GM18511 (cell line): ENCODE measurements at regions not wholly inside any gene's neighbourhood (a gene's known extent, or its start where the extent isn't known, plus 50 kb on each side); places are given as distances from the start of the nearest gene placed in this dataset.

Experiments
- ATAC-seq: cut with Tn5 transposase; IDR thresholded peaks from one replicate; pipeline ENCODE4 v1.9.1; 2021; ENCODE audit warnings: mild to moderate bottlenecking, moderate library complexity; ENCODE audit not compliant: unreplicated experiment

DNA sequence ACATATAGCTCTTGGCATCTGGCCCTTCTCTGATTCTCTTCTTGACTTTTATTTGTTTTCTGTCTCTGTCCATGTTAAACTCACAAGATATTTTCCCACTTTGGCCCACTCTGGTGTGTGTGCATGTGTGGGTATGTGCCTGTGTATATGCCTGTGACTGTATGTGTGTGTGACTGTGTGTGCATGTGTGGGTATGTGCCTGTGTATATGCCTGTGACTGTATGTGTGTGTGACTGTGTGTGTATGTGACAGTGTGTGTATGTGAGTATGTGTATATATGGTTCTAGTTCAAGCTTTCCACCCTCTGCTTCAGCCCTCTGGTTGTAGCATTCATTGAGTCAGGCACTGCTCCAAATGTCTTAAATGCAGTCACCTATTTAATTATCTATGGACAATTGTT, 88.6 kb upstream of the GGTLC1 start:
- ATAC-seq = no peak

DNA sequence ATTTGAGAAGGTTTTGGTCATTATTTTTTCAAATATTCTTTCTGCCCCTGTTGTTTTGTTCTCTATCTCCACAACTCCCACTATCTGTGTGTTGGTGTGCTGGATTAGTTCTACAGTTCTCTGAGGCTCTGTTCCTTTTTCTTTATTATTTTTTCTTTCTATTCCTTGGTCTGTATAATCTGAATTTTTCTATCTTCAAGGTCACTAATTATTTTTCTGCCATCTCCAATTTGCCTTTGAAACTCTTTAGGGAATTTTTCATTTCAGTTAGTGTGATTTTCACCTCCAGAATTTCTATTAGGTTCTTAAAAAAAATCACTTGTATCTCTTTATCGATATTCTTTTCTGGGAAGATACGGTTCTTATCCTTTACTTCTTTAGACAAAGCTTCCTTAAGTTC, 82.1 kb upstream of the GGTLC1 start:
- ATAC-seq = no peak

DNA sequence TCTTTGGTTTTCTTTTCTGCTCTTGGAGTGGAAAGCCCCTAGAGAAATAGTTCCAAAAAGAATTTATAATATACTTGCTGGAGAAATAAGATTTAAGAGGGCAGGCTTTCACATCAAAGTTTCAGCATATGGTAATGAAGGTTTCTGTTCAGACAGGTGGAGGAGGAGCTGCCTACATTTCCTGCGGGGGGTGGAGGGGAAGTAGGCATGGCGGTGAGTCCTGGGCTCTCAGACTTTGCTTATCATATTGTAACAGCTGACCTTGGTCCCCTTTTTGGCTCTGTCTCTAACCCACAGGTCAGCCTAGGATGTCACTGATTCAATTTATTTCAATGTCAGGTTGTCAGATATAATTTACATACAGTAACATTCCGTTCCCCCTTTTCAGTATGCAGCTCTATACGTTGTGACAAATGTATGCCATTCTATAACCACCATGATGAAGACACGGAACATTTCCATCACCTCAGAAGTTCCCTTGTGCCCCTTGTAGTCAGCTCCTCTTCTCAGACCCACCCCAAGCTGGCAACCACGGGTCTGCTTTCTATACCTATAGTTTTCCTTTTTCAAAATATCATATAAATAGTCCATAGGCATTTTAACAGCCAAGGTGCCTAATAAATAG, 77.6 kb upstream of the GGTLC1 start:
- ATAC-seq = no peak

DNA sequence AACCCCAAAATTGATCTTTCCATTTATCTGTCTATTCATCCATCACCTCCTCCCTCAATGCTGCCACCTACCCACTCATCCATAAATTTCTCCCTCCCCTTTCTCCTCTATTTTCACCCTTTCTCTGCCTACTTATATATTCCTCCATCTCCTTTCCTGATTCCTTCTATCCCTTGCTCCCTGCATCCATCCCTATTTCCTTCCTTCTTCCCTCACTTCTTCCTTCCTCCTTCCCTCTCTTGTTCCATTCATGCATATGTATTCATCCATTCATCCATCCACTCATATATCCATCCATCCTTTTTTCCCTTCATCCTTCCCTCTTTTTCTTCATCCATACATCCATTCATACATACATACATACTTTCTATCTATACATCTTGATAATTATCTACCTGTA, 76.3 kb upstream of the GGTLC1 start:
- ATAC-seq = no peak

DNA sequence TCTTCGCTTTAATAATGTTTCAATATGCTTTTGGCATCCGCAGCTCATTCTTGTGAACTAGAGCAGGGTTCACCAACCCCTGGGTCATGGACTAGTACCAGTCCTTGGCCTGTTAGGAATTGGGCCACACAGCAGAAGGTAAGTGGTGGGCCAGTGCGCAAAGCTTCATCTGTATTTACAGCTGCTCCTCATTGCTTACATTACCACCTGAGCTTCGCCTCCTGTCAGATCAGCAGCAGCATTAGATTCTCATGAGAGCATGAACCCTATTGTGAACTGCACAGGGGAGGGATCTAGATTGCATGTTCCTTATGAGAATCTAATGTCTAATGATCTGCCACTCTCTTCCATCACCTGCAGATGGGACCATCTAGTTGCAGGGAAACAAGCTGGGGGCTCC, 75.5 kb upstream of the GGTLC1 start:
- ATAC-seq = no peak

DNA sequence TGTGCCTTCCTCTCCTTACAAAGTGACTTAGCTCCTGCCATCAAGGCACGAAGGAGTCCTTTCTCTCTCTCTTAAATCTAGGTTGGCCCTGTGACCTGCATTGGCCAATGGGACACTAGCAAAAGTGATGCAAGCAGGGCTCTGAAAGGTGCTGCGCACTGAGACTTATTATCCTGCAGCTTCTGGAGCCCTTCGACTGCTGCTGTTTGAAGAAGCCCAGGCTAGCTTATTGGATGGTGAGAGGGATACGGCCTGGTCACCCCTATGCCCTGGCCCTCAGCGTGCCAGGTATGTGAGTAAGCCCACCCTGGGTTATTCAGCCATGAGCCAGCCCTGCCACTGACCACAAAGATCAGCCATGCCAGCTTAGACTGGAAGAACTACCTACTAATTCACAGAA, 74.5 kb upstream of the GGTLC1 start:
- no peak for ATAC-seq

DNA sequence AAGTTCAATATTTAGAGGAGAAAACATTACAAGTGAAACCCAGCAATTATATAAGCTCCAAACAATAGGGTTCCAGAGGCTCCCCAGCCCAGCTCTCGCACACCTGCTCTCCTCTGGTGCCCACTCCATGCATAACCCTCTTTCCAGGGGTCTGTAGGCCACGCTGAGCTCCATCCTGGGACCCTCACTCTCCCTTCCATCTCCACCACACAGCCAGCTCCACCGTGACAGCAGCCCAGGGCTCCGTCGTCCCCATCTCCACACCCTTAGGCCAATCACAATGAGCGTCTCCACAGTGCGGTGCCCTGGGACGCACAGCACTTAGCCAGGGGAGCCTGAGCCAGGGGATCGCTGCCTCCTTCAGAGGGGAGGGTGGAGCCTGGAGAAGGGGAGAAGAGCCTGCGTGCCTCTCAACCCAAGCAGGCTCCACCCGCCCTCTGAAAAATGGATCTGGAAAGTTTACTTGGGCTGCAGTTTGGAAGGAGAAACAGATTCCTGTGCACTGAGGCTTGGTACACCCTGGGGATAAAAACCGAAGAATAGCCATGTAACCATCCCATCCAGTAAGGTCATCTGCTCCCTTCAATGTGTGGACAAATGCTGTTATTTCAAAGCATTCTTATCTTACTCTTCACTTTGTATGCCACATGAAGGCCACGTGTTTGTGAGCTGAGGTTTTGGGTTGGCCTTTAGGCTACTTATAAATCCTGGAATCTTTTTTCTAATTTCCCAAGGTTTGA, 72.4 kb upstream of the GGTLC1 start:
- no peak for ATAC-seq

DNA sequence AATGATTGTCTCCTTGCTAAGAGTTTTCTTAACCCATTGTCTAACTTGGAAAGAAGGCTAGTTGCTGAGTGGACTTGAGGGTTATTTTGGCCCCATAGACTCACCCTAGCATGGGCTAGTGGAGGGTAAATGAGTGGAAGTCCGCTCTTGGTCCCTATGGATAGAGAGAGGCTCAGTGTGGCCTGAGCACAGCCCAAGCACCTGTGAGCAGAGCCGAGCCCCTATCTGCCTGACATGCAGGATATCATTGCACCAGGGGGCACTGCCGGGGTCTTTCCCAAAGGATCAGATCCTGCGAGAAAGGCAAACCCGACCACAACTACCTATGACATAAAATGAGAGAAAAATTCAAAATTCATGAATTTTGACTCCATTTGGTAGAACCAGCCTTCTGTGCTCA, 70.6 kb upstream of the GGTLC1 start:
- no peak for ATAC-seq

DNA sequence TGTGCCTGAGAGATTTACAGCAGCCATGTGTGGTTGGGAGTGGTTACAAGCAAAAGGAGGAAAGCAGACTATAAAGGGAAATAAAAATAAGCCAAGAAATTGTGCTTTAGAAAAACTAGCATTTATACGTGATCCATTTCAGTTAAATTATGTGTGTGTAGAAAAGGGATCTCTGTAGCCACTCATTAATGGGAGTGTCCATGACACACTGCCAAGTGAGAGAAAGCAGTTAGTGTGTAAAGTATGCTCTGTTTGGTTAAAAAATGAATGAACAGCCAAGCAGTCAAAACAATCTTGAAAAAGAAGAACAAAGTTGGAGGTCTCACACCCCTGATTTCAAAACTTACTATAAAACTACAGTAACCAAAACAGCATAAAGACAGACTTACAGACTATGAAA, 67.9 kb upstream of the GGTLC1 start:
- no peak for ATAC-seq

DNA sequence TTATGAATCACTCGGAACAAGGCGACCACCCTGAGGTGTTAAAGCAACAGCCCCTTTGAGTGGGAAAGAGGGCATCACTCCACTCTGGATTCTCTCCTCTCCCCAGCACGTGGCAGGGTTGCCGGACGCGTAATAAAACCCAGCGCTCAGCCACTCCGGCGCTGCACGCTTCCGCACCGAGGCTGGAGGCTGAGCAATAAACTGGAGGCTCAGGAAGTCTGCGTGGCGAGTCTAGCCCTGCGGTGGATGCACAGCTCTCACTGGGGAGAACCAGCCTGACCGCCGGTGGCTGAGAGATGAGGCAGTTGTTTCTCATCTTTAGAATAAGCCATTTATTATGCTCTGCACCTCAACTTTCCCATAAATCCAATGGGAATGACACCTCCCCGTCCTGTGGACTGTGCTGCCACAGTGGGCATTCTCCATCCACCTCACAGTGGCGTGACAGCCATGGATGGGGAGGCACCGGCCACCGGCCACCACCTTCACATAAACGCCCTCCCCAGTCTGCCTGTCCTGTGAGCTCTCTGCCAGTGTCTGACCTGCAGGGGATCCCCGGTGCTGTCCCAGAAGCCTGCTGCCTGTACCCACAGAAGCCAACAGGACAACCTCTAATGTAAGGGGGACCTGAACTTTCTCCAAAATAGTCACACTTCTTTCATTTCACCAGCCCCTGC, 64.2 kb upstream of the GGTLC1 start:
- no peak for ATAC-seq

DNA sequence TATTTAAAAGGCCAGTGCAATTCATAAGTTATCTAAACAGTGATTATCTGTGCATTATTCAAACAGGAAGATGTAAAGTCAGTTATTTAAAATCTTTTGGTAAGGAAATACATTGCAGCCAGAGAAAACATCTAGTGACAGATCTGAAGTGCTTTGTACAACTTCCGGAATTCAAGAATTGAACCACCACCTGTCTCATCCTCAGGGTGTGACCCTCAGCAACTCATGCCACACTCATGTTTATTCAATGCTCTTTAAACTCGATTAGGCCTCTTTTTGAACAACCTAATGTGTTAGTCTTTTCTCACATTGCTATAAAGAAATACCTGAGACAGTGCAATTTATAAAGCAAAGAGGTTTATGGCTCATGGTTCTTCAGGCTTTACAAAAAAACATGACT, 62.6 kb upstream of the GGTLC1 start:
- no peak for ATAC-seq

DNA sequence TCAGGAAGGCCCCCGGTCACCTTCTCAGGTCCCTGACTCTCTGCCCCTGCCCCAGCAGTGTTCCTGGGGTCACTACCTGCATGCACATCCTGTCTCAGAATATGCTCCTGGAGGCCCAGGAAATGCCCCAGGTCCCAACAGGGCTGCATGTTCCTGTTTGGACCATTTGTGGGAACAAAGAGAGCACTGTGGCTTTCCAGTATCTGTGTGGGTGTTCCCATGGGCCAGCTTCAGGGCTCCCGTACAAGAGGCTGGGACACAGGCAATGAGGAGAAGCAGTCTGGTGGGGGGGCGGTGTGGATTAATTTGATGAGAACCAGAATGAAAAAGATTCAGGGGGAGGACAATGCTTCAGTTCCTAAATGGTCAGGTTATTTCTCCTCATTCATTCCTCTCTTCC, 61.5 kb upstream of the GGTLC1 start:
- ATAC-seq = no peak

DNA sequence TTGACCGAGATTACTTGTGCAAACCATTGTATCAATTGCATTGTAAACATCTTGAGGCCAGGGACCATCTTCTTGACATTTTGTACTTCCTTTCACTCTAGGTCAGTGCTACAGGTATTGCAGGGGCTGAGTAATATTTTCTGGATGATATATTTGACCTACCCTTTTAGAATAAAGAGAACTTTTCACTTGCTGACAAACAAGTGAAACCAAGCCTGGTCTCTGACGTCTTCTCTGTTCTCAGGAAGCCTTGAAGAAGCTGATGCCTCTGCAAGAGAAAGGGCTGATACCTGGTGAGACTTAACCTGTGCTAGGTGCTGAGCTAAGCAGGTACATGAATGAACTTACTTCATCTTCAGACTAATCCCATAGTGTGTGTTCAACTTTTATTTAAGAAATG, 60.5 kb upstream of the GGTLC1 start:
- ATAC-seq = no peak

DNA sequence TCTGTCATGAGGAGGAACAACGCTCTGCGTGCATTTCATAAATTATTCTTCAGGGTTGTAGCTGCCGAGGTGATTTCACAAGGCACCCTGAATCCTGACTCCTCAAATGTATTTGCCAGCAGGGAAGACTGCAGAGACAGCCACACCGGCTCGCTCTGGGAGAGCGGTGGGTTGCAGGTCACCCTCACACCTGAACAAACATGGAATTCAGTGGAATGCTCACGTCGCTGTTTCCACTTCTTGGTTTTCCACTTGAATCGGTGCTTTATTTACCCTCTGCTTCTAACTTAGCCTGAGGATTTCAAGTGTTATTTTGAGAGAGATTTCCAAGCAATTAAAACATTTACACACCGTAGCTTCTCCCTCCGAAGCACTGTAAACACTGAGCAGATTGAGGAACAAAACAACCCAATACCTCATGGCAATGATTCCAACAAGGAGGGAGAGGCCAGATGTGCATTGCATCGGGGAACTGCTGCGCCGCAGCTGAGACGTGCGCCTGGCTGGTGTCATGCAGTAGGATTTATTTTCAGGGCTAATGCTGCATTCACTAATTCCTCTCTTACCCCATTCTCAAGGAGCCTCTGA, 59.5 kb upstream of the GGTLC1 start:
- no peak for ATAC-seq

DNA sequence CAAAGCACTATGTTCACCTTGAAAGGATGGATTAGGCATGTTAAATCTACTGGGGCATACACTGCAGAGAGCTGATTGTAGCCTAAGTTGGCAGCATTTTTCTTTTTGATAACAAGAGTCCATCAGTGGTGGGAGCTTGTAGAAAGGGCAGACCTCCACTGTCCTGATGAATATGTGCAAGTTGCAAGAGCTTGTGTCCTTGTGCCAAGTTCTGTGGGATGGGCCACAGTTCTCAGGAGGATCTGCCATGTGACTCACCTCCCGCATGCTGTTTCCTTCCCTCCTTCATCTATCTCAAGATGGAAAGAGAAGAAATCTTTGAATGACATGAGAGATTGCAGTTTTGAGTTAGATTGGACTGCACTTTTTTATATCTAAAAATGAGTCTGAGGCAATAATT, 58.3 kb upstream of the GGTLC1 start:
- no peak for ATAC-seq

DNA sequence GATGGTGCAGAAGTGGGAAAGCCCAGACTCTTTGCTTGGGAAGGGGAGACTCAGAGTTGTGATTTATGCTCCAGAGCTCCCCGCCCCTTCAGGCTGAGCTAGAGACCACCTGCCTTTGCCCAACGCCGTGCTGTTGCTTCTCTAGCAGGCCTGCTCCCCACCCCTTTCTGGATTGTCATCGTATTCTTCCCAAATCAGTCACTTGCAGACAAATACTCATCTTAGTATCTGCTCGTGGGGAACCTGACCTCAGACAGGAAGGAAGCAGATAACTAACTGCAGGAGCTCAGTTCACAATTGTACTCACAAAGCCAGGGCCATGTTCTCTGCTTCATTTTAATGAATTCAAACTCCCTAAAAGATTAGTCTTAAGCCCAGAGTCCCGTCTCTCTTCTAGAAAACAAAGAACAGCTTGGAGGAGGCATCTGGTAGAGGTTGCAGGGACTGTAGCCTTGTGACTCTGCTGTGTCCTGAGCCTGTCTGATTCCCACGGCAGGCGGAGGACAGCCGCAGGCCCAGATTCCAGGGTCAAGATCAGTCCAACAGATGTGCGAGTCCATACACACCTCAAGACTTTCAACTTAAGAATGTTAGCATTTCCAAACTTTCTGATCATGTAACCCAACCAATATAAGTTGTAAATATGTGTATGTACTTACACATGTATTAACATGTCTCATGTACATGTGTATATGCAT, 57.2 kb upstream of the GGTLC1 start:
- ATAC-seq = no peak

DNA sequence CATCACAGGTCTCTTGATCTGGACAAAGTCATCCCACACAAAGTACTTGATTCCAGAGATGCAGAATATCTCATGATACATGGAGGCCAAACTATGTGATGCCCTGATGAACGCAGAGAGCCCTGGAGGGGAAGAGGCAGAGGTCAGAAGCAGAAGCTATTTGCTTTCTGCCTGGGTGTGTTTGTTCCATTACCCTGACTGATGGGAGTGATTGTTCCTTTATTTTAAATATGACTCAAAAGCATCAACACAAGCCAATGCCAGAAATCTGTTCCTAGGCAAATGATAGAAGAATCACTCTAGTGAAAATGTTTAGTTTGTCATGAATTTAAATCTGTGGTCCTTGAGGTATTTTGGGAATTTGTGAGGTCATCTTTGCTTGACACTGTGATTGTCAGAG, 54.7 kb upstream of the GGTLC1 start:
- no peak for ATAC-seq

DNA sequence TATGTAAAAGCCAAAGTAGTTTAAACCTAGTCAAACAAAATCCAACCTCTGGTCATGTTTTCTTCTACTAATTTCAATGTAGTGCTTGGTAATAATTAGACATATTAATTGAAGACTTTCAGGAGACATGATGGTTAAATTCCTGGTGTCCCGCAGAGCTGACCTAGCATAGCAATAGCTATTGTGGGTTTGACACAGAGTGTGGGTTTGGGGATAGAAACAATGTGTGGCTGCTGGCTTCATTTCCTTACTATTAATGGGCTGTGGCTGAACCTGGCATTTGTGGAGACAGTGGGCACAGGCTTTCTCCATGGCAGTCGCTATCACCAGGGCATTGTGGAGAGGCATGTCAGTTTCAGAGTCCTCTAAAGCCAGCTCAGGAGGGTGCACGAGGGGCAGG, 54.1 kb upstream of the GGTLC1 start:
- no peak for ATAC-seq

DNA sequence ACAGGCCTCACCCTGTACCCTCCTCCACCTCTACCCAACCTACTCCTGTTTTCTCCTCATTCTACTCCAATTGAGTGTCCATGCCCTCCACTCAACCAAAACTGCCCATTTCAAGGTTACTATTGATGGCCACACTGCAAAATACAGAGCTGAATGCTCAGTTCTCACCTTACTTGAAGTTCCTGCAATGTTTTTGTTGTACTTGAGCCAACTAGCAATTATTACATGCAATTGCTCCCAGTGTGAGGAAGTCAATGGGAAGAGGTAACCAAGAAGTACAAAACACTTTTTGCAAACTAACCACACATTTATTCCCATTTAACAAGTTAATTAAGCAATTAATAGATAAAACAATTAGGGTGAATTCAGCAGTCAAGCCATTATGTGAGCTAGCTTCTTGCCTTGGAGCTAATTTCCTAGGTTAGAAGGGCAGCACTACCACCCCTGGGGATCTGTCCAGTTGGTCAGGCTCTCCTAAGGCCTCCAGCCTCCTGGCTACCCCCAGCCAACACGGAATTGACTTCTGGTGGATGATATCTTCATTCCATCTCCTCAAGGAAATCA, 52.4 kb upstream of the GGTLC1 start:
- ATAC-seq = no peak

DNA sequence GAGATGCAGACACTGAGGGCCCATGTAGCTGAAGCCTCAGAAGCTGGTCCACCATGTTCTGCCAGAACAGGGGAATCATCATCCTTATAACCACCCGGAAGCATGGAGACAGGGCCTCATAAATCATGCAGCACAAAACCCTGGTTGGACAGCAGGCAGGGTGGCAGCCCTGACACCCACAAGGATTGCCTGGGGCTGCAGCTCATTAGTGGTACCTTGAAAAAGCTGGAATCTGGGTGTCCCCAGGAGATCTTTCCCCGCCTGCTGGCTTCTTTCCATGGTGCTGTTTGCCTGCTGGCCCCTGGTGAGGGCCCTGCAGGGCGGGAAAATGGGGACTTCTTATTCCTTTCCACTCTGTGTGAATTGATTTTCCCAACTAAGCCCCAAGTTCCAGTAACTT, 50.6 kb upstream of the GGTLC1 start:
- no peak for ATAC-seq
